ENCODE measurements at regions not wholly inside any gene's neighbourhood (a gene's known extent, or its start where the extent isn't known, plus 50 kb on each side); places are given as distances from the start of the nearest gene placed in this dataset.

DNA sequence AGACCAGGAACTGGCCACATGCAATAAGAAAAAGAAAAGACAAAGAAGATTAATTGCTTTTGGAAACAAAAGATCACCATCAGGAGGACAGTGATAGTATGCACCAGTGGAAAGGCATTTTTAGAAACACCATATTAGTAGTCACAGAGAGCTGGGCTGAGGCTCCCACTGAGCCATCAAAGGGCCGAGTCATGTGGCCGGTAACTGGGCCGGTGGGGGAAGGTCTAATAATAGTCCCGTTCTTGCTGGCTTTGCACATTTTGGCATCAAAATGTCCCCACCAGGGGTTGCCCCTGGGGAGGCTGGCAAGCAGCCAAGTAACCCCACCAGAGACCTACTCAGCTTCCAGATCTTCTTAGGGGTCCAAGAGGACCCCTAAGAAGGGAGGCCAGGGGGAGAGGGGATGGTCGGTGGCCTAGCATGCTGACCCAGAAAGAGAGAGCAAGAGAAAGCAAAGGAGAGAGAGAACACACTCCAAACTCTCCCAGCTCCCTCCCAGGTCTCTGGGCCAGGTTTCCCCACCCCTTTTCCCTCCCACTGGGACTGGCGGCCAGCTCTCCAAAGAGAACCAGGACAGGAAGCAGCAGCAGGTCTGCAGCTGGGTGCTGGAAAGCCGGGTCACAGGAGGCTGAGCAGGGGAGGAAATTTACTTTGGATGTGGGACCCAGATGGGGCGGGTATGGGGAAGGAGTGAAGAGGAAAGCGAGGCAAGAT is 70.2 kb upstream of the FGFR2 start:
- Histone ChIP-seq H3K36me3 (ENCODE audit: control insufficient read depth, insufficient read depth, low read length) (no peaks in the 10 kb centered on the region), H3K4me1 (ENCODE audit: control insufficient read depth, insufficient read depth, low read length, poor library complexity, severe bottlenecking) (no peaks in the 10 kb centered on the region), H3K9me3 (ENCODE audit: control insufficient read depth in 2 of 2, low read length in 2 of 2) (peaks cover 0 to 4% of the 10 kb centered on the region in 2 experiments), H3K4me3 (ENCODE audit: low read depth, low read length) (no peak overlapping the region), H3K27me3 (ENCODE audit: control insufficient read depth, insufficient read depth, low read length) (no peaks in the 10 kb centered on the region), H3K27ac (ENCODE audit: insufficient read depth, low read length, poor library complexity, severe bottlenecking) (no peak overlapping the region)
- DNase-seq (no peak), ATAC-seq (ENCODE audit: low read depth in 2 of 2) (no peak)
- Mint-ChIP-seq H3K4me1 (no peaks in the 10 kb centered on the region), H3K9me3 (peaks cover 0 to 8% (median 3%) of the 10 kb centered on the region in 7 donors), H3K4me3 (no peak overlapping the region), H3K27ac (no peak overlapping the region), H3K27me3 (no peaks in the 10 kb centered on the region), H3K36me3 (no peaks in the 10 kb centered on the region)

DNA sequence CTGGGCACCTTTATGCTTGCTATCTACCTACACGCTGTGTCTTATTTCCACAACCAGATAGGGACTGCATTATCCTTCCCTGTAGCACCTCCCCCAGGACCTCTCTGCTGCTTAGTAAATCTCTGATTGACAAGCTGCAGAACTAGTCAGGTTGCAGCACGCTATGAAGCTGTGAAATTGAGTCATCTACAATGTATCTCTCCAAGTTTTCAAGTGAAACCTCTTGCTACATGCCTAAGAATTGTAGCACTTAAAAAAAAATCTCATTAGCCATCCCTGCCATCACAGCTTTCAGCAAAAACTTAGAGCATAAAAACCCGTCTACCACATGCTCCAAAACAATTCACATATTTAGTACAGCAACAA is 69.7 kb upstream of the FGFR2 start:
- H3K9me3 Mint-ChIP-seq = peaks cover 0 to 8% (median 3%) of the 10 kb centered on the region in 7 donors

GRCh38 chr10:121665809-121666208 is 67.6 kb upstream of the FGFR2 start:
- H3K9me3 Mint-ChIP-seq = peaks cover 0 to 7% (median 3%) of the 10 kb centered on the region in 7 donors

More for the DNA sequence above, 69.7 kb upstream of the FGFR2 start:
- Mint-ChIP-seq H3K27me3 (no peaks in the 10 kb centered on the region), H3K4me3 (no peak overlapping the region), H3K27ac (no peak overlapping the region), H3K4me1 (no peaks in the 10 kb centered on the region), H3K36me3 (no peaks in the 10 kb centered on the region)
- peaks cover 0 to 4% of the 10 kb centered on the region in 2 experiments for H3K9me3 ChIP-seq (ENCODE audit: control insufficient read depth in 2 of 2, low read length in 2 of 2)
- no peak overlapping the region for H3K27ac ChIP-seq (ENCODE audit: insufficient read depth, low read length, poor library complexity, severe bottlenecking)
- no peaks in the 10 kb centered on the region for H3K36me3 ChIP-seq (ENCODE audit: control insufficient read depth, insufficient read depth, low read length)
- no peaks in the 10 kb centered on the region for H3K4me1 ChIP-seq (ENCODE audit: control insufficient read depth, insufficient read depth, low read length, poor library complexity, severe bottlenecking)
- ATAC-seq (ENCODE audit: low read depth in 2 of 2) = no peak
- no peak for DNase-seq
- H3K27me3 ChIP-seq (ENCODE audit: control insufficient read depth, insufficient read depth, low read length) = no peaks in the 10 kb centered on the region
- no peak overlapping the region for H3K4me3 ChIP-seq (ENCODE audit: low read depth, low read length)

GRCh38 chr10:121664671-121665070 is 66.4 kb upstream of the FGFR2 start:
- H3K27me3 Mint-ChIP-seq = no peaks in the 10 kb centered on the region

More at GRCh38 chr10:121665809-121666208, 67.6 kb upstream of the FGFR2 start:
- Mint-ChIP-seq H3K36me3 (no peaks in the 10 kb centered on the region), H3K27me3 (no peaks in the 10 kb centered on the region), H3K27ac (no peak overlapping the region), H3K4me1 (no peaks in the 10 kb centered on the region), H3K4me3 (no peak overlapping the region)
- H3K36me3 ChIP-seq (ENCODE audit: control insufficient read depth, insufficient read depth, low read length) = no peaks in the 10 kb centered on the region
- no peaks in the 10 kb centered on the region for H3K4me1 ChIP-seq (ENCODE audit: control insufficient read depth, insufficient read depth, low read length, poor library complexity, severe bottlenecking)
- ATAC-seq (ENCODE audit: low read depth in 2 of 2) = no peak
- no peak overlapping the region for H3K4me3 ChIP-seq (ENCODE audit: low read depth, low read length)
- no peak overlapping the region for H3K27ac ChIP-seq (ENCODE audit: insufficient read depth, low read length, poor library complexity, severe bottlenecking)
- H3K27me3 ChIP-seq (ENCODE audit: control insufficient read depth, insufficient read depth, low read length) = no peaks in the 10 kb centered on the region
- H3K9me3 ChIP-seq (ENCODE audit: control insufficient read depth in 2 of 2, low read length in 2 of 2) = peaks cover 0 to 4% of the 10 kb centered on the region in 2 experiments
- no peak for DNase-seq

GRCh38 chr10:121662945-121663917 is 65.0 kb upstream of the FGFR2 start:
- Histone ChIP-seq H3K36me3 (ENCODE audit: control insufficient read depth, insufficient read depth, low read length) (no peaks in the 10 kb centered on the region), H3K27me3 (ENCODE audit: control insufficient read depth, insufficient read depth, low read length) (no peaks in the 10 kb centered on the region), H3K4me3 (ENCODE audit: low read depth, low read length) (no peak overlapping the region), H3K4me1 (ENCODE audit: control insufficient read depth, insufficient read depth, low read length, poor library complexity, severe bottlenecking) (no peaks in the 10 kb centered on the region), H3K9me3 (ENCODE audit: control insufficient read depth in 2 of 2, low read length in 2 of 2) (peaks cover 0 to 4% of the 10 kb centered on the region in 2 experiments), H3K27ac (ENCODE audit: insufficient read depth, low read length, poor library complexity, severe bottlenecking) (no peak overlapping the region)
- Mint-ChIP-seq H3K36me3 (no peaks in the 10 kb centered on the region), H3K4me3 (no peak overlapping the region), H3K4me1 (no peaks in the 10 kb centered on the region), H3K9me3 (peaks cover 0 to 5% (median 4%) of the 10 kb centered on the region in 7 donors), H3K27ac (no peak overlapping the region), H3K27me3 (no peaks in the 10 kb centered on the region)
- DNase-seq (no peak), ATAC-seq (ENCODE audit: low read depth in 2 of 2) (no peak)

More at GRCh38 chr10:121664671-121665070, 66.4 kb upstream of the FGFR2 start:
- no peaks in the 10 kb centered on the region for H3K36me3 Mint-ChIP-seq
- H3K4me3 ChIP-seq (ENCODE audit: low read depth, low read length) = no peak overlapping the region
- no peak overlapping the region for H3K27ac ChIP-seq (ENCODE audit: insufficient read depth, low read length, poor library complexity, severe bottlenecking)
- peaks cover 0 to 4% (median 3%) of the 10 kb centered on the region in 7 donors for H3K9me3 Mint-ChIP-seq
- no peak for ATAC-seq (ENCODE audit: low read depth in 2 of 2)
- DNase-seq = no peak
- no peaks in the 10 kb centered on the region for H3K4me1 ChIP-seq (ENCODE audit: control insufficient read depth, insufficient read depth, low read length, poor library complexity, severe bottlenecking)
- H3K9me3 ChIP-seq (ENCODE audit: control insufficient read depth in 2 of 2, low read length in 2 of 2) = peaks cover 0 to 4% of the 10 kb centered on the region in 2 experiments
- H3K27me3 ChIP-seq (ENCODE audit: control insufficient read depth, insufficient read depth, low read length) = no peaks in the 10 kb centered on the region
- no peak overlapping the region for H3K4me3 Mint-ChIP-seq
- no peaks in the 10 kb centered on the region for H3K36me3 ChIP-seq (ENCODE audit: control insufficient read depth, insufficient read depth, low read length)
- H3K4me1 Mint-ChIP-seq = no peaks in the 10 kb centered on the region
- H3K27ac Mint-ChIP-seq = no peak overlapping the region

GRCh38 chr10:121662531-121662930 is 64.3 kb upstream of the FGFR2 start:
- Histone ChIP-seq H3K27me3 (ENCODE audit: control insufficient read depth, insufficient read depth, low read length) (no peaks in the 10 kb centered on the region), H3K4me1 (ENCODE audit: control insufficient read depth, insufficient read depth, low read length, poor library complexity, severe bottlenecking) (no peaks in the 10 kb centered on the region), H3K27ac (ENCODE audit: insufficient read depth, low read length, poor library complexity, severe bottlenecking) (no peak overlapping the region), H3K4me3 (ENCODE audit: low read depth, low read length) (no peak overlapping the region), H3K9me3 (ENCODE audit: control insufficient read depth in 2 of 2, low read length in 2 of 2) (peaks cover 0 to 4% of the 10 kb centered on the region in 2 experiments), H3K36me3 (ENCODE audit: control insufficient read depth, insufficient read depth, low read length) (no peaks in the 10 kb centered on the region)
- H3K4me3 Mint-ChIP-seq = no peak overlapping the region
- H3K27me3 Mint-ChIP-seq = no peaks in the 10 kb centered on the region
- DNase-seq (no peak), ATAC-seq (ENCODE audit: low read depth in 2 of 2) (no peak)
- H3K9me3 Mint-ChIP-seq = peaks cover 0 to 5% (median 3%) of the 10 kb centered on the region in 7 donors
- no peaks in the 10 kb centered on the region for H3K36me3 Mint-ChIP-seq
- no peaks in the 10 kb centered on the region for H3K4me1 Mint-ChIP-seq
- no peak overlapping the region for H3K27ac Mint-ChIP-seq

DNA sequence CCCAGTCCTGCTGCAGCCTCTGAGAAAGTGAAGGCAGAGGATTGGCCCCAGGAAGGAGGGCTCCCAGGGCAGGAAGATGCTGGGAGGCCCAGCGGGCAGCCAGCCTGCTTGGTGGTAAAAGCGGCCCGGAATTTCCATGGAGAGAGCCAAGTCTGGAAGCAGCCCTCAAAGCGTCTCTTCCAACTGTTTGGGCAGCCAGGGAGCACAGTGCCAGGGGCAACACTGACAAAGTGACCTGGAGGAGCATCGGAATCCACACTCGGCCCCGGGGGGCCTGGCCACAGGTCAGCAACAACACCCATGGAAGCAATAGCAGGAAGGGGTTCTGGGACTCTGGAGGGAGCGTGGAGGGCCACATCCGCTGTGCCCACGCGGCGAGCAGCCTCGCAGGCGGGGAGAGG is 63.2 kb upstream of the FGFR2 start:
- ATAC-seq (ENCODE audit: low read depth in 2 of 2) (no peak), DNase-seq (no peak)
- Mint-ChIP-seq H3K4me1 (no peaks in the 10 kb centered on the region), H3K36me3 (no peaks in the 10 kb centered on the region), H3K4me3 (no peak overlapping the region), H3K27me3 (no peaks in the 10 kb centered on the region), H3K9me3 (peaks cover 0 to 5% (median 2%) of the 10 kb centered on the region in 7 donors), H3K27ac (no peak overlapping the region)
- Histone ChIP-seq H3K9me3 (ENCODE audit: control insufficient read depth in 2 of 2, low read length in 2 of 2) (peaks cover 0 to 4% of the 10 kb centered on the region in 2 experiments), H3K36me3 (ENCODE audit: control insufficient read depth, insufficient read depth, low read length) (no peaks in the 10 kb centered on the region), H3K27me3 (ENCODE audit: control insufficient read depth, insufficient read depth, low read length) (no peaks in the 10 kb centered on the region), H3K4me1 (ENCODE audit: control insufficient read depth, insufficient read depth, low read length, poor library complexity, severe bottlenecking) (no peaks in the 10 kb centered on the region), H3K27ac (ENCODE audit: insufficient read depth, low read length, poor library complexity, severe bottlenecking) (no peak overlapping the region), H3K4me3 (ENCODE audit: low read depth, low read length) (no peak overlapping the region)

Data from CD4-positive, CD25-positive, alpha-beta regulatory T cell (primary cell).